Neural progenitor cell (in vitro differentiated cells): ENCODE measurements at regions not wholly inside any gene's neighbourhood (a gene's known extent, or its start where the extent isn't known, plus 50 kb on each side); places are given as distances from the start of the nearest gene placed in this dataset.

ENCODE experiments used
- DNase-seq: peaks from one replicate; pipeline ENCODE4 v3.0.0-alpha.2; 2016; ENCODE audit warnings: low spot score
- H2AFZ ChIP-seq: fragments of 200-600 bp; sonication (generic); replicated peaks from 2 replicates; pipeline ENCODE4 v1.6.1; 2016; ENCODE audit warnings: antibody characterized with exemption
- H3F3A ChIP-seq: fragments of 200-600 bp; sonication (generic); 2 replicates; pipeline ENCODE4 v1.6.1; 2016; ENCODE audit warnings: antibody characterized with exemption, low read depth
- H3K27ac ChIP-seq: fragments of 200-600 bp; sonication (generic); 2 replicates; pipeline ENCODE4 v1.5.1; 2016; ENCODE audit warnings: mild to moderate bottlenecking
- H3K27me3 ChIP-seq: fragments of 200-600 bp; sonication (generic); 2 replicates; pipeline ENCODE4 v1.6.1; 2016; ENCODE audit warnings: mild to moderate bottlenecking, moderate library complexity
- H3K36me3 ChIP-seq: fragments of 200-600 bp; sonication (generic); 2 replicates; pipeline ENCODE4 v1.5.1; 2016
- H3K4me1 ChIP-seq: fragments of 200-600 bp; sonication (generic); 2 replicates; pipeline ENCODE4 v1.6.1; 2016; ENCODE audit warnings: mixed run types
- H3K4me2 ChIP-seq: fragments of 200-600 bp; sonication (generic); 2 replicates; pipeline ENCODE4 v1.6.1; 2016
- H3K4me3 ChIP-seq: fragments of 200-600 bp; sonication (generic); 2 replicates; pipeline ENCODE4 v1.5.1; 2016
- H3K79me2 ChIP-seq: fragments of 200-600 bp; sonication (generic); 2 replicates; pipeline ENCODE4 v1.6.1; 2016; ENCODE audit warnings: low read depth
- H3K9ac ChIP-seq: fragments of 200-600 bp; sonication (generic); 2 replicates; pipeline ENCODE4 v1.6.1; 2016
- H3K9me3 ChIP-seq: fragments of 200-600 bp; sonication (generic); 2 replicates; pipeline ENCODE4 v1.5.1; 2016; ENCODE audit warnings: low read depth
- H4K20me1 ChIP-seq: fragments of 200-600 bp; sonication (generic); 2 replicates; pipeline ENCODE4 v1.6.1; 2016; ENCODE audit warnings: low read depth
- H3K27ac Mint-ChIP-seq: 3 replicates; pipeline ENCODE4 v1.8.0; 2021; ENCODE audit warnings: mixed read lengths
- H3K27me3 Mint-ChIP-seq: 2 replicates; pipeline ENCODE4 v1.8.0; 2022; ENCODE audit warnings: low read depth, mild to moderate bottlenecking, inconsistent platforms, moderate library complexity, mixed read lengths; ENCODE audit not compliant: insufficient read depth
- H3K36me3 Mint-ChIP-seq: 3 replicates; pipeline ENCODE4 v1.8.0; 2021; ENCODE audit warnings: mixed read lengths
- H3K4me1 Mint-ChIP-seq: 3 replicates; pipeline ENCODE4 v1.8.0; 2021; ENCODE audit warnings: mixed read lengths
- H3K4me3 Mint-ChIP-seq: 3 replicates; pipeline ENCODE4 v1.8.0; 2021; ENCODE audit warnings: mild to moderate bottlenecking, moderate library complexity, mixed read lengths
- H3K9me3 Mint-ChIP-seq: 3 replicates; pipeline ENCODE4 v1.8.0; 2020; ENCODE audit warnings: mixed read lengths
- EZH2 ChIP-seq: fragments of 200-600 bp; sonication (generic); IDR thresholded peaks from 2 replicates; pipeline ENCODE4 v1.6.1; 2017; ENCODE audit warnings: antibody characterized with exemption, mild to moderate bottlenecking, moderate library complexity
- EZH2phosphoT487 ChIP-seq: fragments of 200-600 bp; sonication (generic); IDR thresholded peaks from 2 replicates; pipeline ENCODE4 v1.6.1; 2017; ENCODE audit warnings: antibody characterized with exemption
- TF ChIP-seq, protein P1 (sequence below): fragments of 200-600 bp; sonication (generic); IDR thresholded peaks from 2 replicates; pipeline ENCODE4 v1.5.1; 2017; ENCODE audit warnings: antibody characterized with exemption, mild to moderate bottlenecking

DNA sequence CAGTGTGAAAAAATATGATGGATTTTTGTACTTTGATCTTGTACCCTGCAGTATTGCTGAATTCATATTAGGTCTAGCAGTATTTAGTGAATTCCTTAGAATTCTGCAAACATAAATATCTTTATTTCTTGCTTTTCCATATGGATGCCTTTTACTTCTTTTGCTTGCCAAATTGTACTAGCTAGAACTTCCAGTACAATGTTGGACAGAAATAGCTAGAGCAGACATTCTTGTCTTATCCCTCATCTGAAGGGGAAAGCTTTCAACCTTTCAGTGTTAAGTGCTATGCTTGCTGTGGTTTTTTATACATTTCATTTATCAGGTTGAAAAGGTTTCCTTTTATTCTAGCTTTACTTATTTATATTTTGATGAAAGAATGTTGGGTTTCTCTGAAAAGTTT is 1321.9 kb upstream of the CHAC2 start:
- no peak overlapping the region for H3K27ac Mint-ChIP-seq
- no peak for DNase-seq

GRCh38 chr2:52431352-52431760 is 1336.2 kb upstream of the CHAC2 start:
- H3K36me3 Mint-ChIP-seq = no peaks in the 10 kb centered on the region
- peaks cover 2% of the 10 kb centered on the region for H3K27me3 Mint-ChIP-seq

More for the DNA sequence above, 1321.9 kb upstream of the CHAC2 start:
- Histone ChIP-seq H3K9me3 (no peaks in the 10 kb centered on the region), H3K4me3 (no peak overlapping the region), H3K79me2 (no peaks in the 10 kb centered on the region), H3F3A (no peaks in the 10 kb centered on the region), H3K36me3 (no peaks in the 10 kb centered on the region), H3K9ac (no peak overlapping the region), H3K4me1 (no peaks in the 10 kb centered on the region), H3K27me3 (no peaks in the 10 kb centered on the region), H3K4me2 (no peak overlapping the region), H3K27ac (no peak overlapping the region), H2AFZ (no peak overlapping the region), H4K20me1 (no peaks in the 10 kb centered on the region)
- Mint-ChIP-seq H3K9me3 (peaks cover 2% of the 10 kb centered on the region), H3K27me3 (no peaks in the 10 kb centered on the region), H3K4me3 (no peak overlapping the region), H3K36me3 (no peaks in the 10 kb centered on the region), H3K4me1 (no peaks in the 10 kb centered on the region)
- TF ChIP-seq, protein P1, sequence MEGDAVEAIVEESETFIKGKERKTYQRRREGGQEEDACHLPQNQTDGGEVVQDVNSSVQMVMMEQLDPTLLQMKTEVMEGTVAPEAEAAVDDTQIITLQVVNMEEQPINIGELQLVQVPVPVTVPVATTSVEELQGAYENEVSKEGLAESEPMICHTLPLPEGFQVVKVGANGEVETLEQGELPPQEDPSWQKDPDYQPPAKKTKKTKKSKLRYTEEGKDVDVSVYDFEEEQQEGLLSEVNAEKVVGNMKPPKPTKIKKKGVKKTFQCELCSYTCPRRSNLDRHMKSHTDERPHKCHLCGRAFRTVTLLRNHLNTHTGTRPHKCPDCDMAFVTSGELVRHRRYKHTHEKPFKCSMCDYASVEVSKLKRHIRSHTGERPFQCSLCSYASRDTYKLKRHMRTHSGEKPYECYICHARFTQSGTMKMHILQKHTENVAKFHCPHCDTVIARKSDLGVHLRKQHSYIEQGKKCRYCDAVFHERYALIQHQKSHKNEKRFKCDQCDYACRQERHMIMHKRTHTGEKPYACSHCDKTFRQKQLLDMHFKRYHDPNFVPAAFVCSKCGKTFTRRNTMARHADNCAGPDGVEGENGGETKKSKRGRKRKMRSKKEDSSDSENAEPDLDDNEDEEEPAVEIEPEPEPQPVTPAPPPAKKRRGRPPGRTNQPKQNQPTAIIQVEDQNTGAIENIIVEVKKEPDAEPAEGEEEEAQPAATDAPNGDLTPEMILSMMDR = no peak
- no peak for TF ChIP-seq EZH2phosphoT487
- TF ChIP-seq EZH2 = no peak

DNA sequence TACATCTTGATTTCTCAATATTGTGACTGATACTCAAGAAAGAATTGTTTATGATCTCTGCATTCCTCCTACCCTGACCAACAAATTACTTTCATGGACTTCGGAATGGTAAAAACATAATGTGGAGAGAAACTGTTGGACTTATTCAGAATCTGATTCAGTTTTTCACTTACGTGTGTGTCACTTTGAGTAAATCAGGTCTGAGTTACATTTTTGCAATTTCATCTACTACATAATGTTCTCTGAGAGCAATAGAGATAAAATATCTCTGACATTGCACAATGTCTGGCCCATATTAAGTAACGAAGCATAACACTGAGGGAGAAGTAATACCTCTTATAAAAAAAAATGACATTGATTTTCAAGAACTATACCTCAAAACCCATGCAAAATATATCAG is 1337.9 kb upstream of the CHAC2 start:
- Mint-ChIP-seq H3K4me3 (no peak overlapping the region), H3K9me3 (peaks cover 2% of the 10 kb centered on the region), H3K4me1 (no peaks in the 10 kb centered on the region), H3K36me3 (no peaks in the 10 kb centered on the region), H3K27ac (no peak overlapping the region), H3K27me3 (peaks cover 2% of the 10 kb centered on the region)
- Histone ChIP-seq H3K9me3 (no peaks in the 10 kb centered on the region), H3K27me3 (no peaks in the 10 kb centered on the region), H3K36me3 (no peaks in the 10 kb centered on the region), H4K20me1 (no peaks in the 10 kb centered on the region), H3K9ac (no peak overlapping the region), H3K27ac (no peak overlapping the region), H3F3A (no peaks in the 10 kb centered on the region), H3K4me1 (no peaks in the 10 kb centered on the region), H2AFZ (no peak overlapping the region), H3K79me2 (no peaks in the 10 kb centered on the region), H3K4me2 (no peak overlapping the region), H3K4me3 (no peak overlapping the region)
- TF ChIP-seq EZH2 (no peak), EZH2phosphoT487 (no peak)
- TF ChIP-seq, protein P1 = no peak
- no peak for DNase-seq

More at GRCh38 chr2:52431352-52431760, 1336.2 kb upstream of the CHAC2 start:
- Histone ChIP-seq H3F3A (no peaks in the 10 kb centered on the region), H3K79me2 (no peaks in the 10 kb centered on the region), H3K4me1 (no peaks in the 10 kb centered on the region), H3K9ac (no peak overlapping the region), H3K4me3 (no peak overlapping the region), H4K20me1 (no peaks in the 10 kb centered on the region), H3K9me3 (no peaks in the 10 kb centered on the region), H3K27ac (no peak overlapping the region), H3K27me3 (no peaks in the 10 kb centered on the region), H3K4me2 (no peak overlapping the region), H2AFZ (no peak overlapping the region), H3K36me3 (no peaks in the 10 kb centered on the region)
- no peak for DNase-seq
- Mint-ChIP-seq H3K4me3 (no peak overlapping the region), H3K4me1 (no peaks in the 10 kb centered on the region), H3K9me3 (peaks cover 2% of the 10 kb centered on the region), H3K27ac (no peak overlapping the region)
- no peak for TF ChIP-seq EZH2phosphoT487
- TF ChIP-seq, protein P1 = no peak
- no peak for TF ChIP-seq EZH2
